HG03571 (cell line): ENCODE measurements at regions not wholly inside any gene's neighbourhood (a gene's known extent, or its start where the extent isn't known, plus 50 kb on each side); places are given as distances from the start of the nearest gene placed in this dataset.
"Not testable (repeated sequence)": the region's sequence is repeated elsewhere in the genome, so short reads cannot be mapped to it uniquely, and the experiment has no call there.

Source experiments
- ATAC-seq: cut with Tn5 transposase; IDR thresholded peaks from one replicate; pipeline ENCODE4 v1.9.1; 2021; ENCODE audit not compliant: unreplicated experiment

DNA sequence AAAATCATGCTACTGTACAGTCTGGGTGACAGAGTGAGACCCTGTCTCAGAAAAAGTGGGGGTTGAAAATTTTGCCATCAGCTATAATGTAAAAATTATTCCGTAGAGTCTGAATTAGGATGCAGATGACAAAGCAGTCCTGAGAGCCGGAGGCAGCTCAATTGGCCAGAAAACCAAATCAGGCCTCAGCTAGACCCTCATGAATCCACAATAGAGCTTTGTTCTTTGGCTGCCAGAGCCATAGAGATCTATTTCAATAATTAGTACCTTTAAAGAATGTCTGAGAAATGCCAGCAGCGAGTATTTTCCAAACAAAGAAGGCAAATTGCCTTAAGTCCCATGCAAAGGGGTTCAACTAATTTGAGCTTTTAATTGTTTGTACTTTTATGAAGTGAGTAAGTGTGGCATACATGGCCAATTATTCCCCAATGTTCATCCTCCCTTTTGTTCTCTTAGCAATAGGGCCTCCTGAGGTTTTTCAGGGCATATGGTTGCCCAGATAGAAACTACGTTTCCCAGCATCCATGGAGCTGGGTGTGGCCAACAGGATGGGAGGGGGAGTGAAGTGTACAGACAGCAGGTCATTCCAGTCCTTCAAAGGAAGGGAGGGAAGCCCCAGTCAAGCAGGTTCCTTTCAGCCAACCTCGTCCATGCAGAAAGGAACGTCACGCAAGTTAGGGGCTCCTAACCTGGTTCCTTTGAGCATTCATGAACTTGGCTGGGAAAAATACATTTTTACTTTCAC, 211.3 kb upstream of the APCDD1 start:
- no peak for ATAC-seq

GRCh38 chr18:10244341-10244740, 210.1 kb upstream of the APCDD1 start:
- ATAC-seq, result no peak

DNA sequence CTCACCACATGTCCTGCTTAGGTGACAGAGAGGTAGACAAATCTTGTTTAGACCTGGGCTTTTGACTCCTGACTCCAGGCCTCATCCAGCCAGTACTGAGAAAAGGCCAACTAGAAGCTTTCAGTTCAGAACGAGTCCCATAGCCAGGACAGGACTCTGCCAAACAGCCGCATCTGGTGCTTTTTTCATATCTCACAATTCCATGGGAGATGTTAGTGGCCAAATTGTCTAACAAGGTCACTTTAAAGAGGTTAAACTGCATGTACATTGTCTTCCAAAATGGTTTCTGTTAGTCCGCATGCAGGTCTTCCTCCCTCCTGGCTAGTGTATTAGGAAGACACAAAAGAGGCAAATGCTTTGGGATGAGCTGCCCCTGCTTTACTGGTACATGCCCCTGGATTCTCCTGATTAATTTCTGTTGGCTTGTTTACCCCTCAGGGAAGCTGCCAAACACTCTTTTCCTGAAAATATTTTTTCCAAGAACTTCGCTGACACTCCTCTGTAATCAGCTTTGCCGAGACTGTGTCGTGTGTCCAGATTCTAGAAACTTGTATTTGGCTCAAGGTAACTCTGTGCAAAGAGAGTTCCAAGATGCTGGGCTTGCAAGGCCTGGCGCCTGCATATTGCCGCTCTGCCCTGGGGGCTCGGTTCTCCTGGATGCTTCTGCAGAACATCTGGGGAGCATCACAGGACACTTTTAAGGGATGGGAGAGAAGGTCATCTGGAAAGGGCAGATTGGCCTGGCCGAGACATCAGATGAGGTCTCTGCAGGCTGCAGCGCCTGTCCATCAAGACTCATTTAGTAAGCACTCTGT, 209.2 kb upstream of the APCDD1 start:
- no peak for ATAC-seq

DNA sequence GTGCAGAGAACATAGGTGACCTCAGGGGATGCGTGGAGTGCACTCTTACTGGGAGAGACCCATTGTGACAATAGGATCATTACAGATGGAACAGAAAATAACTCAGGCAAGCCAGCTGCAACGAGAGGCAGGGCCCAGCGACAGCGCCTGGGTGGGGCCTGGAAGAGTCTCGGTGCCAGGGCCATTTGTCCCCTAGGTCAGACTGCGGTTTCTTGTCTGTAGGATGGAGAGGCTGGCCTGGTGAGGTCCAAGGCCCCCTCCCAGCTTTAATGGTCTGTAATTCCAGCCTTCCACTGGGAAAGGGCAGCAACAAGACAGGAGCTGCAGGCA, 208.6 kb upstream of the APCDD1 start:
- ATAC-seq, result no peak

GRCh38 chr18:10247021-10247741, 207.3 kb upstream of the APCDD1 start:
- ATAC-seq, result no peak

DNA sequence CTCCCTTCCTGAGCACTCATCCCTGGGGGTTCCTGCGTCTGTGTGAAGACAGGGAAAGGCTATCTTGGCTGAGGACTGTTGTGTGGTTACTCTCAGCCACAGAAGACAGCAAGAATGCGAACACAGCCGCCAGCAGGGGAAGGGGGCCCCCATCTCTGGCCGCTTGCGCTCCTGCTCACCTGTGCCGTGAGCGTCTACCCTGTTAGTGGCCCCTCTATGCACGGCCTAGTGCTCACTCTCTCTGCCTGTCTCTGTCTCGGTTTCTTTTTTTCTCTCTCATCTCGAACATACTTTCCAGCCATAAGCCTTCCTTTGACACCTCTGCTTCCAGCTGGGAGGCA, 206.7 kb upstream of the APCDD1 start:
- no peak for ATAC-seq

DNA sequence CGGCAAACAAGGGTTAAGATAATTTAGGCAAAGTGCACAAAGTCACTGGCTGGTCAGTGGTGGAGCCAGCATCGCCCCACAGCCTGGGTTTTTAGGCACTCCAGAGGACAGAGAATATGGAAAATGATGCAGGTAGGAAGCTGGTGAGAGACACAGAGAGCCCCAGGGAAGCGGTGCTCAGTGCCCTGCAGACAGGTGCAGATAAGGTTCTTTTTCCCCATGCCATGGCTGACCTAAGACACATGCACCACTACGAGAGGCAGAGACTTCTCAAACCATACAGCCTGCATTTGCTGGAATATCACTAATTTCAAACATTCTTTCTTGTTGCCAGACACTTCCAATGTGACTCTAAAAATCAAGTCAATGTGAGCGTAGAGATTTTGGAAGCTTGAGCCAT, 205.7 kb upstream of the APCDD1 start:
- ATAC-seq, result no peak

DNA sequence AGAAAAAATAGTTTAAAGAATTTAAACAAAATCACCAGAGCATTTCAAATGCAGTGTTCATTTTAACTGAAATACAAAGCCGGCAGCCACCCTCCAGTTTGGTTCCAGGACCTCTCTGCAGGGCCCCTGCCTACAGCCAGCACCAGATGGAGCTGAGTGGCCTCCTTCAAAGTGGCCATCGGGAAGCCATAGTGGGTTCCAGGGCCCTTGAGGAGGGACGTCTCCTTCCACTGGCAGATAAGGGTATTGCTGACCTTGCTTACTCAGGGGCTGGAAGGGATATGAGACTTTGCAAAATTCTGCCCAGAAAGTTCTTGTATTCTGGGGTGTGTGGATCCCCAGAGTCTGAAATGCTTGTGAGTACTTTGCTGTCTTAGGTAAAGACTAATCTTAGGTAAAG, 205.2 kb upstream of the APCDD1 start:
- no peak for ATAC-seq

DNA sequence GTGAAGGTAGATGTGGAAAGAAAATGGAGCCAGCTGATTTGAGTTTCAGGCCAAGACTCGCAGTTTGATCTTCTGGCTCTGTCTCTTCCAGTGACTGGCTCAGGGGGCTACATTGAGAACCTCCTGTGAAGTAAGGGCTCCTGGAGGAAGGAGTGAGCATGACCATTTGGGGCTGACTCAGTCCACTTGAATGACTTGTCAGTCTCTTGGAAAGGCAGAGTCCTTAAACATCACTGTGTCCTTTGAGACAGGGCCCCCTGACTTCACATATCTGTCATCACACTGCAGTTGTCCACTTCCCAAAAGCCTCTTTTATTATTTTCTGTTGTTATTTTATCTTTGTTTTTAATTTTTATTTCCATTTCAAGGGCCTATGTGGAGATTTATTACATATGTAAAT, 204.6 kb upstream of the APCDD1 start:
- ATAC-seq, result no peak

GRCh38 chr18:10252494-10252893, 201.9 kb upstream of the APCDD1 start:
- ATAC-seq, result no peak

GRCh38 chr18:10252952-10253705, 201.3 kb upstream of the APCDD1 start:
- no peak for ATAC-seq

GRCh38 chr18:10256276-10256675, 198.2 kb upstream of the APCDD1 start:
- ATAC-seq, result not testable (repeated sequence)

- ATAC-seq, result no peak
These were observed 195.5 kb upstream of the APCDD1 start for GRCh38 chr18:10258836-10259474.

GRCh38 chr18:10259901-10260300, 194.5 kb upstream of the APCDD1 start:
- no peak for ATAC-seq

DNA sequence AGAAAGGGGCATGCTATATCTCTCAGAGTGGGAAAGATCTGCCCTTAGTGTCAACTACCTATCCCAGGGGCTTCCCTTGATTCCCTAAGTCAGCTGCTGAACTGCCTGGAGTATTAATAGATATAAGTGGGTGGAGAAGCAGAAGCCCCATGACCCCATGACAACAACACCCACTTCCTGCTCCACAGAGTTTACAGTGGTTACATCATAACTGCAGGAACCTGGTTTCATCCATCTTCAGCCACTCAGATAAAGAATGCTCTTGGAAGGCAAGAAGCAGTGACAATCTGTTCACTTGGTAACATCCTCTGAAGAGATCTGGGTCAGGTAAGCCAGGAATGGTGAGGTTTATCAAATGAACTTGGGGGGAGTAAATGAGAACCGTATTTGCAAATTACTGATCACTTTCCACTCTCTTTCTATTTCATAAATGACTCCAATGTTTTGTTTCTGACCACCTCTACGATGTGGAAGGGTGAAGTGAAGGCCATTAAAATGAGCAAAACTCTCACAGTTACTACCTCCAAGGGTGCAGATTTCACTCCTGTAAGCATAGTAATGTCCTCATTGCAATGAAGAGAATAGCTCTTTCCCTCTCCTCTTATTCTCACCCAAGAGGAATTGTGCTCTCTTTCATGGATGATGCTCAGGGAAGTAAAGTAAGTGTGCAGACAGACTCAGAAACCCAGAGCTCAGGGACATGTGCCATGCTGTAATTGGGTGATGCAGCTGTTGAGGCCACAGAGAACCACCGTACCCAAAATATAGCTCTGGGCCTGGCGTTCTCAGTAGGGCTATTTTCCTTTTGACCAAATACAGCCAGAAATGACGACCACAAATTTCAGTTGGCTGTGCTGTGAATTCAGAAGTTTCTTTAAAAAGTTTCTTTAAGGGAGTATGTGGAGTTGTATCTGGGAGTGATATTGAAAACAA, 192.8 kb upstream of the APCDD1 start:
- ATAC-seq, result no peak

GRCh38 chr18:10262566-10262965, 191.9 kb upstream of the APCDD1 start:
- ATAC-seq, result no peak

- ATAC-seq, result no peak
These were observed 190.2 kb upstream of the APCDD1 start for GRCh38 chr18:10264260-10264659.

DNA sequence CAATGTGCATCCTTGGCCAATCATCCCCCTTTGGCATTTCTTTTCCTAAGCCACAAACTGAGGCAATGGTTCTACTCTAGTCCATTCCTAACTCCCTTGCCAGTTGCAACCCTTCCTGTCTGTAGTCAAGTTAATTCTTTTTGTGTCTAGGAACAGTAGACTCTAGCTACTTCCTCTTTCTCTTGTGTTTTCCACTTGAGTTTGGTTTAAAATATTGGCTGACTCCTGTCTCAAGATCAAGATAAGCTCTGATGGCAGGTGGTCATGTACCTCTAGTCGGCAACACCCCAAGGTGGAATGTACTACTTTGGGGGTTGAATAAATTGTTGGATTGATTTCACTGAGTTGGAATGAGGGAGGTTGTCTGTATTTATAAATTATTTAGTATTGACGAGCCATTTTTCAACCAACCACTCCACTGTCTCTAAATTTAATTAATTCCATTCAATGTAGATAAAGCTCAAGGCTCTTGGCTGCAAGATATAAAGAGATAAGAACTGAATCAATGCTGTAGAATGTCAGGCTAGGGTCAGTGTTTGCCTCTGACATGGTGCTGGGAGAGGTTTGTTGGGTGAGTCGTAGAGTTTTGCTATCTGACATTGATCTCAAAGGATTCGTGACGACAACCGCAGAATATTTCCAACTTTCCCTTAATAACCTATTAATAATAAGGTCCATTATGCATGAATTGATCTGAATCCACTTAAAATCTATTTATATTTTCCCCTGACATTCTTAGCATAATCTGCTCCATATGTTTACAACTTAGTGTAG, 188.7 kb upstream of the APCDD1 start:
- ATAC-seq, result no peak

DNA sequence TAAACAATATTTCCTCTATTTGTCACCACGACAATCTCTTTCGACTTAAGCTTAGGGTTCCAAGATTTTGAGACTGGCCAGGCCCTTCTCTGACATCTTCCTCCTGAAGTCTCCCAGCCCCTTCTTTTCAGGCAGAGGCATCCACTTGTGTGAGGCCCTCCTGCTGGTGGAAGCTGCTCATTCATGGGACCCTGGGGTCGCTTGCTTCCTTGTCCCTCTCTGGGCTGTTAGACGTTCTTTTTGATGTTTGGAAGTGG, 188.2 kb upstream of the APCDD1 start:
- no peak for ATAC-seq
